ENCODE measurements at regions not wholly inside any gene's neighbourhood (a gene's known extent, or its start where the extent isn't known, plus 50 kb on each side); places are given as distances from the start of the nearest gene placed in this dataset.

- Mint-ChIP-seq H3K27ac (no peak overlapping the region), H3K4me1 (no peaks in the 10 kb centered on the region), H3K27me3 (no peaks in the 10 kb centered on the region), H3K4me3 (no peak overlapping the region), H3K9me3 (no peaks in the 10 kb centered on the region), H3K36me3 (no peaks in the 10 kb centered on the region)
- no peak for ATAC-seq (ENCODE audit: low read depth)
- POLR2A ChIA-PET, result no interaction called here
- DNase-seq, result no peak
These were observed 137.0 kb upstream of the AJAP1 start for GRCh38 chr1:4517186-4517954.

- no peak overlapping the region for H3K4me3 Mint-ChIP-seq
- ATAC-seq (ENCODE audit: low read depth), result no peak
- no peak for DNase-seq
- POLR2A ChIA-PET, result no interaction called here
- no peak overlapping the region for H3K27ac Mint-ChIP-seq
- H3K36me3 Mint-ChIP-seq, result no peaks in the 10 kb centered on the region
- no peaks in the 10 kb centered on the region for H3K27me3 Mint-ChIP-seq
- no peaks in the 10 kb centered on the region for H3K4me1 Mint-ChIP-seq
- H3K9me3 Mint-ChIP-seq, result no peaks in the 10 kb centered on the region
These were observed 135.8 kb upstream of the AJAP1 start for GRCh38 chr1:4518621-4519020.

- no peak for DNase-seq
- Mint-ChIP-seq H3K9me3 (no peaks in the 10 kb centered on the region), H3K27me3 (no peaks in the 10 kb centered on the region), H3K4me1 (no peaks in the 10 kb centered on the region), H3K27ac (no peak overlapping the region), H3K36me3 (no peaks in the 10 kb centered on the region), H3K4me3 (no peak overlapping the region)
- POLR2A ChIA-PET, result no interaction called here
- ATAC-seq (ENCODE audit: low read depth), result no peak
These were observed 134.5 kb upstream of the AJAP1 start for GRCh38 chr1:4519954-4520353.

- no peak overlapping the region for H3K4me3 Mint-ChIP-seq
- H3K27me3 Mint-ChIP-seq, result no peaks in the 10 kb centered on the region
- no peaks in the 10 kb centered on the region for H3K36me3 Mint-ChIP-seq
- H3K27ac Mint-ChIP-seq, result no peak overlapping the region
- DNase-seq (no peak), ATAC-seq (ENCODE audit: low read depth) (no peak)
- no peaks in the 10 kb centered on the region for H3K9me3 Mint-ChIP-seq
- no peaks in the 10 kb centered on the region for H3K4me1 Mint-ChIP-seq
- POLR2A ChIA-PET, result no interaction called here
These were observed 130.9 kb upstream of the AJAP1 start for GRCh38 chr1:4523551-4523950.

GRCh38 chr1:4526747-4527146 is 127.7 kb upstream of the AJAP1 start:
- H3K4me1 Mint-ChIP-seq, result no peaks in the 10 kb centered on the region
- no peaks in the 10 kb centered on the region for H3K27me3 Mint-ChIP-seq
- DNase-seq (no peak), ATAC-seq (ENCODE audit: low read depth) (no peak)
- H3K9me3 Mint-ChIP-seq, result no peaks in the 10 kb centered on the region
- POLR2A ChIA-PET, result no interaction called here
- no peak overlapping the region for H3K4me3 Mint-ChIP-seq
- H3K36me3 Mint-ChIP-seq, result no peaks in the 10 kb centered on the region
- H3K27ac Mint-ChIP-seq, result no peak overlapping the region

- Mint-ChIP-seq H3K36me3 (no peaks in the 10 kb centered on the region), H3K4me1 (no peaks in the 10 kb centered on the region), H3K4me3 (no peak overlapping the region), H3K27me3 (no peaks in the 10 kb centered on the region), H3K27ac (no peak overlapping the region), H3K9me3 (no peaks in the 10 kb centered on the region)
- no peak for ATAC-seq (ENCODE audit: low read depth)
- POLR2A ChIA-PET, result no interaction called here
- DNase-seq, result no peak
These were observed 126.6 kb upstream of the AJAP1 start for GRCh38 chr1:4527819-4528218.

GRCh38 chr1:4528590-4528989 is 125.8 kb upstream of the AJAP1 start:
- DNase-seq, result no peak
- no peak for ATAC-seq (ENCODE audit: low read depth)
- no peaks in the 10 kb centered on the region for H3K9me3 Mint-ChIP-seq
- H3K36me3 Mint-ChIP-seq, result no peaks in the 10 kb centered on the region
- no peaks in the 10 kb centered on the region for H3K4me1 Mint-ChIP-seq
- no peaks in the 10 kb centered on the region for H3K27me3 Mint-ChIP-seq
- POLR2A ChIA-PET, result no interaction called here
- no peak overlapping the region for H3K27ac Mint-ChIP-seq
- no peak overlapping the region for H3K4me3 Mint-ChIP-seq

- no peaks in the 10 kb centered on the region for H3K27me3 Mint-ChIP-seq
- POLR2A ChIA-PET, result no interaction called here
- H3K36me3 Mint-ChIP-seq, result no peaks in the 10 kb centered on the region
- H3K9me3 Mint-ChIP-seq, result no peaks in the 10 kb centered on the region
- no peak overlapping the region for H3K27ac Mint-ChIP-seq
- ATAC-seq (ENCODE audit: low read depth) (no peak), DNase-seq (no peak)
- no peaks in the 10 kb centered on the region for H3K4me1 Mint-ChIP-seq
- no peak overlapping the region for H3K4me3 Mint-ChIP-seq
These were observed 124.8 kb upstream of the AJAP1 start for GRCh38 chr1:4529446-4530165.

- Mint-ChIP-seq H3K27me3 (no peaks in the 10 kb centered on the region), H3K4me1 (no peaks in the 10 kb centered on the region), H3K36me3 (no peaks in the 10 kb centered on the region), H3K4me3 (no peak overlapping the region), H3K27ac (no peak overlapping the region), H3K9me3 (no peaks in the 10 kb centered on the region)
- no peak for DNase-seq
- POLR2A ChIA-PET, result no interaction called here
- ATAC-seq (ENCODE audit: low read depth), result no peak
These were observed 124.1 kb upstream of the AJAP1 start for GRCh38 chr1:4530166-4530785.

- Mint-ChIP-seq H3K27me3 (no peaks in the 10 kb centered on the region), H3K27ac (no peak overlapping the region), H3K4me3 (no peak overlapping the region), H3K36me3 (no peaks in the 10 kb centered on the region), H3K9me3 (no peaks in the 10 kb centered on the region), H3K4me1 (no peaks in the 10 kb centered on the region)
- POLR2A ChIA-PET, result no interaction called here
- ATAC-seq (ENCODE audit: low read depth) (no peak), DNase-seq (no peak)
These were observed 122.6 kb upstream of the AJAP1 start for GRCh38 chr1:4531842-4532241.

GRCh38 chr1:4532656-4533055 is 121.8 kb upstream of the AJAP1 start:
- Mint-ChIP-seq H3K27ac (no peak overlapping the region), H3K36me3 (no peaks in the 10 kb centered on the region), H3K27me3 (no peaks in the 10 kb centered on the region)

GRCh38 chr1:4546911-4547310 is 107.5 kb upstream of the AJAP1 start:
- H3K27ac Mint-ChIP-seq, result no peak overlapping the region
- H3K36me3 Mint-ChIP-seq, result no peaks in the 10 kb centered on the region
- no peak for ATAC-seq (ENCODE audit: low read depth)
- no peak overlapping the region for H3K4me3 Mint-ChIP-seq
- H3K9me3 Mint-ChIP-seq, result peaks cover 4% of the 10 kb centered on the region
- DNase-seq, result no peak
- H3K4me1 Mint-ChIP-seq, result no peaks in the 10 kb centered on the region
- POLR2A ChIA-PET, result no interaction called here
- no peaks in the 10 kb centered on the region for H3K27me3 Mint-ChIP-seq

More at GRCh38 chr1:4532656-4533055, 121.8 kb upstream of the AJAP1 start:
- POLR2A ChIA-PET, result no interaction called here
- Mint-ChIP-seq H3K4me3 (no peak overlapping the region), H3K9me3 (no peaks in the 10 kb centered on the region), H3K4me1 (no peaks in the 10 kb centered on the region)
- ATAC-seq (ENCODE audit: low read depth) (no peak), DNase-seq (no peak)

- Mint-ChIP-seq H3K27me3 (no peaks in the 10 kb centered on the region), H3K36me3 (no peaks in the 10 kb centered on the region), H3K4me3 (no peak overlapping the region), H3K27ac (no peak overlapping the region), H3K9me3 (no peaks in the 10 kb centered on the region), H3K4me1 (no peaks in the 10 kb centered on the region)
- ATAC-seq (ENCODE audit: low read depth), result no peak
- DNase-seq, result no peak
- POLR2A ChIA-PET, result no interaction called here
These were observed 104.5 kb upstream of the AJAP1 start for GRCh38 chr1:4549930-4550329.

- Mint-ChIP-seq H3K36me3 (no peaks in the 10 kb centered on the region), H3K4me3 (no peak overlapping the region), H3K9me3 (peaks cover 1% of the 10 kb centered on the region), H3K4me1 (no peaks in the 10 kb centered on the region), H3K27me3 (peaks cover 2% of the 10 kb centered on the region), H3K27ac (no peak overlapping the region)
- DNase-seq (no peak), ATAC-seq (ENCODE audit: low read depth) (no peak)
- POLR2A ChIA-PET, result no interaction called here
These were observed 103.5 kb upstream of the AJAP1 start for GRCh38 chr1:4550941-4551340.

Data from activated naive CD8-positive, alpha-beta T cell treated with anti-CD3 and anti-CD28 coated beads, Interleukin-2, amount 10 ng/mL, durations not matched to agents 7 days and 5 days (primary cell).